SK-N-SH treated with all-trans-retinoic acid at 6 μM for 48 hours (cell line): ENCODE measurements at regions not wholly inside any gene's neighbourhood (a gene's known extent, or its start where the extent isn't known, plus 50 kb on each side); places are given as distances from the start of the nearest gene placed in this dataset.

ENCODE experiments used
- ATAC-seq: fragments of 200-7000 bp; cut with Tn5 transposase; 3 replicates; pipeline ENCODE4 v1.9.1; 2020; ENCODE audit warnings: mild to moderate bottlenecking, moderate library complexity
- ARNTL ChIP-seq: fragments of 450-650 bp; formaldehyde crosslinking; IDR thresholded peaks from 2 replicates; pipeline ENCODE4 v1.5.0; 2020; ENCODE audit warnings: low read depth, mild to moderate bottlenecking, moderate library complexity, borderline replicate concordance
- BACH2 ChIP-seq: fragments of 250-450 bp; sonication (Bioruptor Pico); IDR thresholded peaks from 2 replicates; pipeline ENCODE4 v1.9.0; 2021; ENCODE audit warnings: mild to moderate bottlenecking, borderline replicate concordance
- CSDC2 ChIP-seq: fragments of 250-450 bp; sonication (Bioruptor Pico); IDR thresholded peaks from 2 replicates; pipeline ENCODE4 v1.5.0; 2020; ENCODE audit warnings: mild to moderate bottlenecking, moderate library complexity
- GLIS3 ChIP-seq: fragments of 250-450 bp; sonication (Bioruptor Pico); IDR thresholded peaks from 2 replicates; pipeline ENCODE4 v1.5.0; 2020; ENCODE audit warnings: mild to moderate bottlenecking, moderate library complexity
- ISL1 ChIP-seq: fragments of 250-450 bp; sonication (Bioruptor Pico); IDR thresholded peaks from 2 replicates; pipeline ENCODE4 v2.1.2; 2022; ENCODE audit warnings: mild to moderate bottlenecking, moderate library complexity
- OSR1 ChIP-seq: fragments of 250-450 bp; sonication (Bioruptor Pico); IDR thresholded peaks from 2 replicates; pipeline ENCODE4 v1.8.0; 2022; ENCODE audit warnings: moderate library complexity, mild to moderate bottlenecking, inconsistent platforms
- PPARA ChIP-seq: fragments of 250-450 bp; sonication (Bioruptor Pico); IDR thresholded peaks from 2 replicates; pipeline ENCODE4 v1.5.0; 2020; ENCODE audit warnings: mild to moderate bottlenecking, borderline replicate concordance
- RARB ChIP-seq: fragments of 250-450 bp; sonication (Bioruptor Pico); IDR thresholded peaks from 2 replicates; pipeline ENCODE4 v1.8.0; 2021; ENCODE audit warnings: mild to moderate bottlenecking, moderate library complexity
- SNAI2 ChIP-seq: fragments of 250-450 bp; sonication (Bioruptor Pico); IDR thresholded peaks from 2 replicates; pipeline ENCODE4 v1.5.0; 2020; ENCODE audit warnings: mild to moderate bottlenecking, moderate library complexity
- TCF4 ChIP-seq: fragments of 250-450 bp; sonication (Bioruptor Pico); IDR thresholded peaks from 2 replicates; pipeline ENCODE4 v1.8.0; 2021; ENCODE audit warnings: mild to moderate bottlenecking, moderate library complexity, borderline replicate concordance
- TOX ChIP-seq: fragments of 250-450 bp; sonication (Bioruptor Pico); IDR thresholded peaks from 2 replicates; pipeline ENCODE4 v1.8.0; 2021; ENCODE audit warnings: mild to moderate bottlenecking, moderate library complexity, borderline replicate concordance
- ZC3H10 ChIP-seq: fragments of 250-450 bp; sonication (Bioruptor Pico); IDR thresholded peaks from 2 replicates; pipeline ENCODE4 v1.5.1; 2021; ENCODE audit warnings: mild to moderate bottlenecking, moderate library complexity
- ZFP30 ChIP-seq: fragments of 450-650 bp; formaldehyde crosslinking; IDR thresholded peaks from 2 replicates; pipeline ENCODE4 v1.5.0; 2022; ENCODE audit warnings: mild to moderate bottlenecking, moderate library complexity
- ZNF565 ChIP-seq: fragments of 450-650 bp; formaldehyde crosslinking; conservative IDR thresholded peaks from 2 replicates; pipeline ENCODE4 v1.5.0; 2020; ENCODE audit warnings: low read depth, mild to moderate bottlenecking, moderate library complexity
- TF ChIP-seq, protein P1 (sequence below): fragments of 250-450 bp; sonication (Bioruptor Pico); IDR thresholded peaks from 2 replicates; pipeline ENCODE4 v1.5.0; 2020; ENCODE audit warnings: mild to moderate bottlenecking, moderate library complexity
- TF ChIP-seq, protein P2 (sequence below): fragments of 250-450 bp; sonication (Bioruptor Pico); IDR thresholded peaks from 2 replicates; pipeline ENCODE4 v1.5.1; 2020; ENCODE audit warnings: low read depth, mild to moderate bottlenecking, moderate library complexity
- TF ChIP-seq, protein P3 (sequence below): fragments of 250-450 bp; sonication (Bioruptor Pico); IDR thresholded peaks from 2 replicates; pipeline ENCODE4 v1.8.0; 2020; ENCODE audit warnings: mild to moderate bottlenecking, moderate library complexity, borderline replicate concordance
- TF ChIP-seq, protein P4 (sequence below): fragments of 250-450 bp; sonication (Bioruptor Pico); IDR thresholded peaks from 2 replicates; pipeline ENCODE4 v1.5.1; 2021; ENCODE audit warnings: mild to moderate bottlenecking, moderate library complexity
- TF ChIP-seq, protein P5 (sequence below): fragments of 250-450 bp; sonication (Bioruptor Pico); IDR thresholded peaks from 2 replicates; pipeline ENCODE4 v1.8.0; 2021; ENCODE audit warnings: low read depth, mild to moderate bottlenecking, moderate library complexity, borderline replicate concordance

DNA sequence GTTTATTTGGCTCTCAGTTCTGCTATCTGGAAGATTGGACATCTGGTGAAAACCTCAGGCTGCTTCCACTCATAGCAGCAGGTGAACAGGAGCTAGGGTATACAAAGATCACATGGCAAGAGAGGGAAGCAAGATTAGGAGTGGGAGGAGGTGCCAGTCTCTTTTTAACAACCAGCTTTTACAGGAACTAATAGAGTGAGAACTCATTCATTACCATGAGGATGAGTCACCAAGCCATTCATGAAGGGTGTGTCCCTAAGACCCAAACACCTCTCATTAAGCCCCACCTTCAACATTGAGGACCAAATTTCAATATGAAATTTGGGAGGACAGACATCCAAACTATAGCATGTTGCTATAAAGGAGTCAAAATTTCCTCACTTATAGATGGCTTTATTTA is 85.4 kb upstream of the HCRTR2 start:
- TF ChIP-seq ARNTL (no peak), ISL1 (CRISPR knock-in tag) (no peak), GLIS3 (no peak), TCF4 (CRISPR knock-in tag) (no peak), PPARA (CRISPR knock-in tag) (no peak), SNAI2 (CRISPR knock-in tag) (no peak), BACH2 (no peak), ZC3H10 (no peak), ZFP30 (no peak), TOX (CRISPR knock-in tag) (no peak), RARB (CRISPR knock-in tag) (no peak), OSR1 (no peak), ZNF565 (CRISPR knock-in tag) (no peak)
- TF ChIP-seq, protein P1, sequence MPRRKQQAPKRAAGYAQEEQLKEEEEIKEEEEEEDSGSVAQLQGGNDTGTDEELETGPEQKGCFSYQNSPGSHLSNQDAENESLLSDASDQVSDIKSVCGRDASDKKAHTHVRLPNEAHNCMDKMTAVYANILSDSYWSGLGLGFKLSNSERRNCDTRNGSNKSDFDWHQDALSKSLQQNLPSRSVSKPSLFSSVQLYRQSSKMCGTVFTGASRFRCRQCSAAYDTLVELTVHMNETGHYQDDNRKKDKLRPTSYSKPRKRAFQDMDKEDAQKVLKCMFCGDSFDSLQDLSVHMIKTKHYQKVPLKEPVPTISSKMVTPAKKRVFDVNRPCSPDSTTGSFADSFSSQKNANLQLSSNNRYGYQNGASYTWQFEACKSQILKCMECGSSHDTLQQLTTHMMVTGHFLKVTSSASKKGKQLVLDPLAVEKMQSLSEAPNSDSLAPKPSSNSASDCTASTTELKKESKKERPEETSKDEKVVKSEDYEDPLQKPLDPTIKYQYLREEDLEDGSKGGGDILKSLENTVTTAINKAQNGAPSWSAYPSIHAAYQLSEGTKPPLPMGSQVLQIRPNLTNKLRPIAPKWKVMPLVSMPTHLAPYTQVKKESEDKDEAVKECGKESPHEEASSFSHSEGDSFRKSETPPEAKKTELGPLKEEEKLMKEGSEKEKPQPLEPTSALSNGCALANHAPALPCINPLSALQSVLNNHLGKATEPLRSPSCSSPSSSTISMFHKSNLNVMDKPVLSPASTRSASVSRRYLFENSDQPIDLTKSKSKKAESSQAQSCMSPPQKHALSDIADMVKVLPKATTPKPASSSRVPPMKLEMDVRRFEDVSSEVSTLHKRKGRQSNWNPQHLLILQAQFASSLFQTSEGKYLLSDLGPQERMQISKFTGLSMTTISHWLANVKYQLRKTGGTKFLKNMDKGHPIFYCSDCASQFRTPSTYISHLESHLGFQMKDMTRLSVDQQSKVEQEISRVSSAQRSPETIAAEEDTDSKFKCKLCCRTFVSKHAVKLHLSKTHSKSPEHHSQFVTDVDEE, result no peak
- TF ChIP-seq, protein P2, sequence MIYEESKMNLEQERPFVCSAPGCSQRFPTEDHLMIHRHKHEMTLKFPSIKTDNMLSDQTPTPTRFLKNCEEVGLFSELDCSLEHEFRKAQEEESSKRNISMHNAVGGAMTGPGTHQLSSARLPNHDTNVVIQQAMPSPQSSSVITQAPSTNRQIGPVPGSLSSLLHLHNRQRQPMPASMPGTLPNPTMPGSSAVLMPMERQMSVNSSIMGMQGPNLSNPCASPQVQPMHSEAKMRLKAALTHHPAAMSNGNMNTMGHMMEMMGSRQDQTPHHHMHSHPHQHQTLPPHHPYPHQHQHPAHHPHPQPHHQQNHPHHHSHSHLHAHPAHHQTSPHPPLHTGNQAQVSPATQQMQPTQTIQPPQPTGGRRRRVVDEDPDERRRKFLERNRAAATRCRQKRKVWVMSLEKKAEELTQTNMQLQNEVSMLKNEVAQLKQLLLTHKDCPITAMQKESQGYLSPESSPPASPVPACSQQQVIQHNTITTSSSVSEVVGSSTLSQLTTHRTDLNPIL (CRISPR knock-in tag), result no peak
- TF ChIP-seq, protein P3, sequence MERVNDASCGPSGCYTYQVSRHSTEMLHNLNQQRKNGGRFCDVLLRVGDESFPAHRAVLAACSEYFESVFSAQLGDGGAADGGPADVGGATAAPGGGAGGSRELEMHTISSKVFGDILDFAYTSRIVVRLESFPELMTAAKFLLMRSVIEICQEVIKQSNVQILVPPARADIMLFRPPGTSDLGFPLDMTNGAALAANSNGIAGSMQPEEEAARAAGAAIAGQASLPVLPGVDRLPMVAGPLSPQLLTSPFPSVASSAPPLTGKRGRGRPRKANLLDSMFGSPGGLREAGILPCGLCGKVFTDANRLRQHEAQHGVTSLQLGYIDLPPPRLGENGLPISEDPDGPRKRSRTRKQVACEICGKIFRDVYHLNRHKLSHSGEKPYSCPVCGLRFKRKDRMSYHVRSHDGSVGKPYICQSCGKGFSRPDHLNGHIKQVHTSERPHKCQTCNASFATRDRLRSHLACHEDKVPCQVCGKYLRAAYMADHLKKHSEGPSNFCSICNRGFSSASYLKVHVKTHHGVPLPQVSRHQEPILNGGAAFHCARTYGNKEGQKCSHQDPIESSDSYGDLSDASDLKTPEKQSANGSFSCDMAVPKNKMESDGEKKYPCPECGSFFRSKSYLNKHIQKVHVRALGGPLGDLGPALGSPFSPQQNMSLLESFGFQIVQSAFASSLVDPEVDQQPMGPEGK (CRISPR knock-in tag), result no peak
- TF ChIP-seq, protein P4, sequence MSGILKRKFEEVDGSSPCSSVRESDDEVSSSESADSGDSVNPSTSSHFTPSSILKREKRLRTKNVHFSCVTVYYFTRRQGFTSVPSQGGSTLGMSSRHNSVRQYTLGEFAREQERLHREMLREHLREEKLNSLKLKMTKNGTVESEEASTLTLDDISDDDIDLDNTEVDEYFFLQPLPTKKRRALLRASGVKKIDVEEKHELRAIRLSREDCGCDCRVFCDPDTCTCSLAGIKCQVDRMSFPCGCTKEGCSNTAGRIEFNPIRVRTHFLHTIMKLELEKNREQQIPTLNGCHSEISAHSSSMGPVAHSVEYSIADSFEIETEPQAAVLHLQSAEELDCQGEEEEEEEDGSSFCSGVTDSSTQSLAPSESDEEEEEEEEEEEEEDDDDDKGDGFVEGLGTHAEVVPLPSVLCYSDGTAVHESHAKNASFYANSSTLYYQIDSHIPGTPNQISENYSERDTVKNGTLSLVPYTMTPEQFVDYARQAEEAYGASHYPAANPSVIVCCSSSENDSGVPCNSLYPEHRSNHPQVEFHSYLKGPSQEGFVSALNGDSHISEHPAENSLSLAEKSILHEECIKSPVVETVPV (CRISPR knock-in tag), result no peak
- no peak for ATAC-seq

DNA sequence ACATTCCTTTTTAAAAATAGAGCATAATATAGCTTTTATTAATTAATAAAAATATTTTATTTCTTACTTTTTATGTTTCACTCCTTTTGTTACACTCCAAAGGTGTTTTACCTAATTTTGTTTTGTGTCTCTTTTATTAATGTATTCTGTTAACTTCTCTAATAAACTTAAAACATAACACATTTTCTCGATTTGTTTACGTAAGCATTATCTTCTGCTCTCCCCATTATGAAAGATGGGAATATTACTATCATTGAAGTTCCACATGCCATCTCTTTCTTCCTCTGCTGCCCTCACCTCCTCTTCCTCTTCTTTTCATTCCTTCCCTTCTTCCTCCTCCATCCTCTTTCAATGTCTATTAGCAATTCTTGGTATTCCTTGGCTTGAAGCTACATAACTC is 85.0 kb upstream of the HCRTR2 start:
- TF ChIP-seq CSDC2 (CRISPR knock-in tag), result no peak
- TF ChIP-seq, all 23 proteins: peak for 0
- ATAC-seq, result no peak

DNA sequence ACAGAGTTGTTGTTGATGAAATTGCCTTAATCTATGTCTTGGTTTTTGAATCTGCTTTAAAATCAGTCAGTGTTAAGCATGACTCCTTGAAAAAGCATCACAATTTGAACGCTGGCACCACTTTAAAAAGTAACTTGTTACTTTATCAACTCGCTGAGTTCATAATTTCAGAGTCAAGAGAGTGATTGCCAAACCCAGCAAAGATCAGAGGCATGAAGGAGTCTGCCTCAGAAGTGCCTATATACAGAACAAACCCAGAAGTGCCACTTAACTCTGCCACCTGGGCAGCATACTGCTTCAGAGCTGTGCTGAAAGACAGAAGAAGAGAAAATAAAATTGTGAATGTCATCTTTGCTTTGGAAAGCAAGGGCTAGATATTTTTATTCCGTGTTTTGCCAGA is 73.6 kb upstream of the HCRTR2 start:
- TF ChIP-seq ISL1 (CRISPR knock-in tag) (no peak), RARB (CRISPR knock-in tag) (no peak)
- ATAC-seq, result no peak

DNA sequence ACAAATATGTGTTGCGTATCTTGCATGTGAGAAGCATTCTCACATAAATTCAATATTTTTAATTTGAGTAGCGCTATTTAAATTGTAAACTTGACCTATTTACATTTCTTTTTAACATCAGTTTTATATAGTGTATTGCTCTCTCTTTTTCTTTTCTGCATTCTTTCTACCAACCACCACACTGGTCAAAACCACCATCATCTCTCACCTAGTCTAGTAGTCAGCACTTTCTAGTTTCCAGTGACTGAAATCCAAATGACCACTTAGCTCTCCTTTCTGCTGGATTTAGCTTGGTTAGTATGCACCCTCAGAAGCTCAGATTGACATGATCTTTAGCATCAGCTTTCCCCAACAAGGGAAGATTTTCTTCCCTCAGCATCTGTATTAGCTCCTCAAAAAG is 73.2 kb upstream of the HCRTR2 start:
- ATAC-seq, result no peak
- TF ChIP-seq SNAI2 (CRISPR knock-in tag), result no peak
- no peak for TF ChIP-seq ARNTL
- no peak for TF ChIP-seq ZNF565 (CRISPR knock-in tag)
- TF ChIP-seq BACH2, result no peak
- TF ChIP-seq, protein P4 (CRISPR knock-in tag), result no peak
- no peak for TF ChIP-seq RARB (CRISPR knock-in tag)
- TF ChIP-seq, protein P5, sequence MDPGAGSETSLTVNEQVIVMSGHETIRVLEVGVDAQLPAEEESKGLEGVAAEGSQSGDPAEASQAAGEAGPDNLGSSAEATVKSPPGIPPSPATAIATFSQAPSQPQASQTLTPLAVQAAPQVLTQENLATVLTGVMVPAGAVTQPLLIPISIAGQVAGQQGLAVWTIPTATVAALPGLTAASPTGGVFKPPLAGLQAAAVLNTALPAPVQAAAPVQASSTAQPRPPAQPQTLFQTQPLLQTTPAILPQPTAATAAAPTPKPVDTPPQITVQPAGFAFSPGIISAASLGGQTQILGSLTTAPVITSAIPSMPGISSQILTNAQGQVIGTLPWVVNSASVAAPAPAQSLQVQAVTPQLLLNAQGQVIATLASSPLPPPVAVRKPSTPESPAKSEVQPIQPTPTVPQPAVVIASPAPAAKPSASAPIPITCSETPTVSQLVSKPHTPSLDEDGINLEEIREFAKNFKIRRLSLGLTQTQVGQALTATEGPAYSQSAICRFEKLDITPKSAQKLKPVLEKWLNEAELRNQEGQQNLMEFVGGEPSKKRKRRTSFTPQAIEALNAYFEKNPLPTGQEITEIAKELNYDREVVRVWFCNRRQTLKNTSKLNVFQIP (CRISPR knock-in tag), result no peak
- no peak for TF ChIP-seq GLIS3
- no peak for TF ChIP-seq OSR1
- TF ChIP-seq ZFP30, result no peak
- no peak for TF ChIP-seq TOX (CRISPR knock-in tag)
- TF ChIP-seq TCF4 (CRISPR knock-in tag), result no peak
- TF ChIP-seq, protein P3 (CRISPR knock-in tag), result no peak
- no peak for TF ChIP-seq ZC3H10
